Colon (tissue), 2 donors: ENCODE measurements at regions not wholly inside any gene's neighbourhood (a gene's known extent, or its start where the extent isn't known, plus 50 kb on each side); places are given as distances from the start of the nearest gene placed in this dataset.
"Not testable (repeated sequence)": the region's sequence is repeated elsewhere in the genome, so short reads cannot be mapped to it uniquely, and the experiment has no call there.

ENCODE experiments used
- FAIRE-seq: peaks from 2 replicates; lab custom pipeline; 2012; peaks lifted over from hg19 to GRCh38; lab: Jason Lieb, UNC
- donor health status: control.
- donor health status: control.

DNA sequence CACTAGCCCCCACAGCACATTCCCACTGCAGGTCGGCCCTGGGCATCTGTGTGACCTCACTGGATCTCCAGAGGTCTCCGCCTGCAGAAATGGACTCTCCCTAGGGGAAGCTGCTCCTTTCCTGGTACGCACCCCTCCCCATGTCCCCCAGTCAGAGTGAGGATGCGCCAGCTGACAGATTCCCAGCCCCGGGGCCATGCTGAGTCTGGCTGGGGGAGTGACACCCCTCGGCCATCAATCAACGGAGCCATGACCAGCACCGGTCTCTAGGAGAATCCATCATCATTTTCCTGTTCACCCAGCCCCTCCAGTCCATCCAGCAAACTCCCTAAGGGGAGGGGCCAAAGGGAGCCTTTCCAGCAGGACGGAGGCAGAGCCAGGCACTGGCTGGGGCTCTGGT is 68.7 kb upstream of the PAX7 start:
- no peak for FAIRE-seq

GRCh38 chr1:18564676-18565075 is 66.0 kb upstream of the PAX7 start:
- no peak for FAIRE-seq

- no peak for FAIRE-seq
Measured at GRCh38 chr1:18565321-18565720, 65.3 kb upstream of the PAX7 start.

DNA sequence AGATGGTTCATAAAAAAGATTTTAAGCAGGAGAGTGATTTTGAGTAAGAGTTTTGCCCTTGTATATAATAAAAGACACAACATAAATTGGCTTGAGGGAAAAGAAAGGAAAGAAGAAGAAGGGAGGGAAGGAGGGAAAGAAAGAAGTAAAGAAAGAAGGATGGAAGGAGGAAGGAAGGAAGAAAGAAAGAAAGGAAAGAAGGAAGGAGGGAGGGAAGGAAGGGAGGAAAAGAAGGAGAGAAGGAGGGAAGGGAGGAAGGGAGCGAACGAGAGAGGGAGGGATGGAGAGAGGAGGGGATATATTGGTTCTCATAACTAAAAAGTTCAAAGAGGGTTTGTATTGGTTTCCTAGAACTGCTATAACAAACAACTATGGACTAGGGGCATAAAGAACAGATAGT is 62.2 kb upstream of the PAX7 start:
- no peak for FAIRE-seq

DNA sequence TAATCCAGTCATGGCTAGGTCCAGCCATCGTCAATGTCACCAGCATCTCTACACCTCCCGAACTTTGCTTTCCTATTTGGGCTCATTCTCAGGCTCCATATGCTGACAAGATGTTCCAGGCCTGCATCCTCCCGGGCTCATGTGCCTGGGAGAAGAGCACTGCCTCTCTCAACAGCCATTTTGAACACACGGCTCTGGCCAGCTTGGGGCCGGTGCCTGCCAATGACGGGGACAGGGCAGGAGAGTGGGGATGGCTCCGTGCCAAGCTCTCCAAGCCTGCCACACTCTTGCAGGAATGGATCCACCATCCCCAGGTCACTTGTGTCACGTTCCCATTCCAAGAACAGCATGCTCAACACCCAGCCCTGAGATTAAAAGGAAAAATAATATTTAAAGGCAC is 61.4 kb upstream of the PAX7 start:
- FAIRE-seq: no peak

- FAIRE-seq: no peak
Measured at GRCh38 chr1:18569811-18570545, 60.7 kb upstream of the PAX7 start.

DNA sequence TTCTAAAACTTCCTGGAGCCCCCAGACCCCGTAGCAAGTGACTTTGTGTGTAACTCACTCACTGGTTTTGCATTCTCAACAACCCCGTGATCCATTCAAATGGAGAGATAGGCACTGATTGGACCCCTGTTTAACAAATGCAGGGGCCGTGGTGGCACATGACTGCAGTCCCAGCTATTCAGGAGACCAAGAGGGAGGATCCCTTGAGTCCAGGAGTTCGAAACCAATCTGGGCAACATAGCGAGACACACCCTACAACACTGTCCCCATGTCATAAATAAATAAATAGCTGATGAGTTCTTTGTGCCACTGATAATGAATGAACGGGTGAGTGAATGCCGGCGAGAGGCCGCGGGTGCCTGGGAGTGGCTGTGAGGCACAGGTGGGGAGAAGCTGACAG is 59.4 kb upstream of the PAX7 start:
- no peak for FAIRE-seq

DNA sequence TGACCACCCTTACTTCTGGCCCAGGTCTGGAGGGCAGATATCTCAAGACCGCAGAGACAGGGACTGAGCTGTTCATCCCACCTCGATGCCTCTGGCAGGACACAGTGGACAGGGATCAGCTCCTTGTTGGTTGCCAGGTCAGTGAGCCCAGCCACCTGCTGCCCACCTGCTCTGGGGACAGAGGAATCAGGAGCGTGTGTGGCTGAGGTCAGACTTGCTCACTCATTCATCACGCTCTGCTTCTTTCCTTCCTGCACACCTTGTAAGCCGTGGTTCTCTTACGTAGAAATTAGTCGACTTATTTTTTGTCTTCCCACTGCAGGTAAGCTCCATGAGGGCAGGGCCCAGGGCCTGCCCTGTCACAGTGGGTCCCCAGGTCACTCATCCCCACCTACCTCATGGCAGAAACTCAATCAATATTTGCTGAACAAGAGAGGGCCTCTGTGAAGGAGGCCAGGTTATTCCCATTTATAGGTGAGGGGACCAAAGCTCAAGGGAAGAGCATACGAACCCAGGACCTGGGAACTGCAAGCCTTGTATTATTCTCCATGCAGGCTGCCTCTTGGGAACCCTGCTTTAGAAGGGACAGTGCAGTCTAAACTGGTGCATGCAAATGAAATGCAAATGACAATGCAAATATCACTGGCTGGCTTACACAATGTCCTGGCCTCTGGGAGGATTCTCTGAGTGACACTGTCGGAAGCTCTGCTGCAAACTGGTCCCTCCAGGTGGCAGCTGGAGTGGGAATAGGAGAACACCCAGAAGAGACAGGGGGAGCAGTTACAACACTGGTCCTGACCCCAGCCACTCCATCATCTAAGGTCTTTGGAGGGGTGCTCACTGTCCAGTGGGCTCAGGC is 58.4 kb upstream of the PAX7 start:
- FAIRE-seq: no peak

DNA sequence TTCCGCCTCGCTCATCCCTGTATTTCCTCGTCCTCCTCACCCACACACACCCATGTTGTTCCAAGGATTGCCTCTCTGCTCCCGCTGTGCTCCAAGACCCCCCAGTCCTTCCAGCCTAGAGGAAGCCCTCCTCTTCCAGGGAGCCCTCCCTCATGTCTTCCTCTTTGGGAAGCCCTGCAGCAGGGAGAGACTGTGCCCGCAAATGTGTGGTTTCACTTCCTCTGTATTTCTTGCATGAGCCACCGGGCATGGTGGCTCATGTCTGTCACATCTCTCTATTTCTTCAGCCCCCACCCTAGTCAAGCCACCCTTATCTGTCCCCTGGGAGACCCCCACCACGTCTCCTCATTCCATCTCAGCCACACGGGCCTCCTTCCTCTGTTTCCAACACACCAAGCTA is 57.5 kb upstream of the PAX7 start:
- FAIRE-seq: no peak

- FAIRE-seq: no peak
Measured at GRCh38 chr1:18574754-18575153, 55.9 kb upstream of the PAX7 start.

DNA sequence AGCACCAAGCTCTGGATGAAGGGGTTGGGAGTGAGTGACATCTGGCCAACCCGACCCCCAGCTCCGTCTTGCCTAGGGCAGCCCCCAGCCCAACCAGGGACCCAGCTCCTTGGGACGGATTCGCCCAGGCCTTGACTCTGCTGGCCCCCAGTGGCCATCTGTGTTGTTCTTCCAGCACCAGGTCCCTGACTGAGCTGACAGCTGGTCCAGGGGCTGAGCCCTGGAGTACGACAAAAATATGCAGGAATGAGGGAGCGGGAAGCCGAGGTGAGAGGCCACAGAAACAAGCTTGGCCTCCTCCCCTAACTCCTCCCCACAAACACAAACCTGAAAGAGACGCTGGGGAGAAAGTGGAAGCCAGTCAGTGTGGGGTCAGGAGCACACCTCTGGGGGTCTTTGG is 55.0 kb upstream of the PAX7 start:
- FAIRE-seq: no peak

GRCh38 chr1:18578271-18578670 is 52.4 kb upstream of the PAX7 start:
- no peak for FAIRE-seq

GRCh38 chr1:18579267-18579666 is 51.4 kb upstream of the PAX7 start:
- not testable (repeated sequence) for FAIRE-seq

GRCh38 chr1:18580047-18580446 is 50.6 kb upstream of the PAX7 start:
- FAIRE-seq: no peak

GRCh38 chr1:18580691-18581419 is 49.8 kb upstream of the PAX7 start:
- no peak for FAIRE-seq
